Tongue (tissue), 1 donor: ENCODE measurements at regions not wholly inside any gene's neighbourhood (a gene's known extent, or its start where the extent isn't known, plus 50 kb on each side); places are given as distances from the start of the nearest gene placed in this dataset.

Experiments
- DNase-seq: peaks from one replicate; pipeline ENCODE4 v3.0.0-alpha.2; 2015

DNA sequence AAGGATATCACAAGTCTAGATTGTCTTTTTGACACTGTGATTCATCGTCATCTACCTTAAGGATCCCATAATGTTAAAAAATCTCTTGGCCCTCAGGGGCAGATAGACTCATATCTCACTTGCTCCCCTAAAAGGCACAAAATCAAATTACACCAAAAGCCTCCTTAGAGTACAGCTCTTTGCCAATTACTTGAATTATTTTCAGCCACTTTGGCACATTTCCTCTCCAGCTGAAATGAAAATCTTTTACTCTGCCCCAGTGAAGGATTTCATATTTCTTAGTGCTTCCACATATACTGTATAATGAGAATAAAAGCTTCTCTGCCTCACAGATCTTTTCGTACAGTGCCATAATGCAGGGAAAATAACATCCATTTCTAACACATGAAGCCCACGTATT, 190.7 kb upstream of the GBE1 start:
- DNase-seq, result peak; percentile 45

DNA sequence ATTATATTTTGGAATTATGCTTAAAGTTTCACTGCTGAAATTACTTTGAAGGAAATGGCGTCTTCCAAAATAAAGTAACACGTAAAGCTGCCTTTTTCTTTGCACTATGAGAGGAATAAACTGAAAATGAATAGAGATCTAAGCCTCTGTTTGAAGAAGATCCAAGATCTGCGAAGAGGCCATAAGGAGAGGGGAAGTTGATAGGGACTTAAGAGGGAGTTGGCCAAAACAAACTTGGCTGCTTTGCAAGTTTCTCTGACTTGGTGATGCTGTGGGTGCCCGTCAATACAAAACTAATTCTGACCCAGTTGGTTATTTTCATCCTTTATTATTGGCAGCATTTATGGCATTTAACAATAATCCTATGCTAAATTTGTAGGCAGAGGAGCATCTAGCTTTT, 190.2 kb upstream of the GBE1 start:
- DNase-seq, result peak; percentile 28

DNA sequence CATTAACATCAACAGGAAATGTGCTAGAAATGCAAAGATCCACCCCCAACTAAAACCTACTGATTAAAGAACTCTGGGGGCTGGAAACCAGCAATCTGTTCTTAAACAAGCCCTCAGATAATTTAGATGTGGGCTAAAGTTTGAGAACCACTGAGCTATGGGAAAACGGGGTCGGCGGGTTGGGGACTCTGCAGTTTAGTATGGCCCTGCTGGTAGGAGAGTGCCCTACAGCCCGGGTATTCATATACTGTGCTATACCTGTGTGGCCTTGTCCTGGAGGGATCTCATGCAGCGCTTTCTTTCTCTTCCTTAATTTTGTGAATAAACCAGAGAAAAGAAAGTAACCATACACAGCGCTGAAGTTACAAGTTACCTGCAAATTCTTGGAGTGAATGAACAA, 189.7 kb upstream of the GBE1 start:
- DNase-seq, result no peak

DNA sequence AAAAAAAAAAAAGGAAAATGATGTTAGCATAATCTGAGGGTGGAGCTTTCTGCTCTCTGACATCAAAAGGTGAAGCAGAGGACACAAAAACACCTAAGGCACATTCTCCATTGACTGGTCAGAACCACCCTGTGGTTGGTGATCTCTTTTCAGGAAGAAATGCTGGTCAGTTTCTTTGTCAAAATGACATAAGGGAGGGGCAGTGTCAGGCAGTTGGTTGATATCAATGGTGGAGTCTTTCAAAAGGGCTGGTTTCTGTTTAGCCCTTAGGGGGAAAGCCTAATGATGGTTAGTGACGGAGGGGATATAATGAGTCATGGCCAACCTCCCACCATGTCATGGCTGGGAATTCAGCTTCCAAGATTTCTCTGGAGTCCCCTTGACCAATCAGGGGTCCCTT, 185.9 kb upstream of the GBE1 start:
- DNase-seq, result no peak

DNA sequence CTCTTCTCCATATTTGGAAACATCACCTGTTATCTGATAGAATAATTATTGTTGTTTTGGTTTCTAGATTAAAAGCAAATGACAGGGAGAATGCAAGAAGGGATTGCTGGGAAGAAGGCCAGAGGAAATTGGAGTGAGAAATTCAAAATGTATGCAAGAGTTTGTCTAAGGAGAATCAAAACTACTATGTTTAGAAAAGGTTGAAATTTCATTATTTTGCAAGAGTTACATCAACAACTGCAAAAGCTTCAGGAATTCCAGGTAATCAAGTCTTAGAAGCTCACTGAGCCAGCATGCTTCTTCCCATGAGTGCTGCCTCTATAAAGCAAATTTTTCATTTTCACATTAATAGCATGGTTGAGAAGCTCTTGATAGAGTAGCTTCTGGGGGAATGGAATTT, 177.2 kb upstream of the GBE1 start:
- no peak for DNase-seq

DNA sequence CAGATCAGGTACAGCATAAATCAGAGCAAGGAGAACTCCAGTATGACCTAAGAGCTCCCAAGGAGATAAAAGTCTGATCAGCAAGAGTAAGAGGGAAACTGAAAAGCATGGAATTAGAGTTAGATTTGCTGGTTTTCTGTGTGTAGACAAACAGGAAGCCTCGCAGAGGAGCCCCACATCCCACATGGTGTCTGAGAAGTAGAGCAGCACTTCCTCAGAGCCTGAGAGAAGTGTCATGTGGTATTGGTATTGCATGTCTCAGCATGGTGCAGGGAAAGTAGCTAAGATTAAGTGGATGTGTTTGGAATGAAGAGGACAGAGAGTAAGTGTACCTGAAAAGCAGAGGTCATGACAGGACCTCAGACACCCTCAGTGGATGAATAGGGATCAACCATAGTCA, 175.4 kb upstream of the GBE1 start:
- DNase-seq, result no peak

DNA sequence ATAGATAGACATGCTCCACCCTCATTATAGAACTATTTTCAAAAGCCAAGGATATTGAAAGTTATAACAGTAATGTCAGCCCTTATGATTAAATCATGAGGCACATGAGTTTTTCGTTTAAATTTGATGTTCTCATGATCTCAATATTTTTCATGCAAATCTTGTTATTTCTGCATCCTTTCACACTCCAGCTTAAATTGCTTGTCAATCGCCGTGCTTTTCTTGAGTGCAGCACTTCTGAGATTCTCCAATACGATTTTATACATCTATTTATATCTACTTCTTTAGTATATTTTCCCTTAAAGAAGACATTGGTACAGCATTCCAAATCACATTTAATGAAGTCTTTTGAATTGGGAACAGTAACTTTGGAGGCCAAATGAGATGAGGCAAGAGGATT, 171.2 kb upstream of the GBE1 start:
- no peak for DNase-seq

DNA sequence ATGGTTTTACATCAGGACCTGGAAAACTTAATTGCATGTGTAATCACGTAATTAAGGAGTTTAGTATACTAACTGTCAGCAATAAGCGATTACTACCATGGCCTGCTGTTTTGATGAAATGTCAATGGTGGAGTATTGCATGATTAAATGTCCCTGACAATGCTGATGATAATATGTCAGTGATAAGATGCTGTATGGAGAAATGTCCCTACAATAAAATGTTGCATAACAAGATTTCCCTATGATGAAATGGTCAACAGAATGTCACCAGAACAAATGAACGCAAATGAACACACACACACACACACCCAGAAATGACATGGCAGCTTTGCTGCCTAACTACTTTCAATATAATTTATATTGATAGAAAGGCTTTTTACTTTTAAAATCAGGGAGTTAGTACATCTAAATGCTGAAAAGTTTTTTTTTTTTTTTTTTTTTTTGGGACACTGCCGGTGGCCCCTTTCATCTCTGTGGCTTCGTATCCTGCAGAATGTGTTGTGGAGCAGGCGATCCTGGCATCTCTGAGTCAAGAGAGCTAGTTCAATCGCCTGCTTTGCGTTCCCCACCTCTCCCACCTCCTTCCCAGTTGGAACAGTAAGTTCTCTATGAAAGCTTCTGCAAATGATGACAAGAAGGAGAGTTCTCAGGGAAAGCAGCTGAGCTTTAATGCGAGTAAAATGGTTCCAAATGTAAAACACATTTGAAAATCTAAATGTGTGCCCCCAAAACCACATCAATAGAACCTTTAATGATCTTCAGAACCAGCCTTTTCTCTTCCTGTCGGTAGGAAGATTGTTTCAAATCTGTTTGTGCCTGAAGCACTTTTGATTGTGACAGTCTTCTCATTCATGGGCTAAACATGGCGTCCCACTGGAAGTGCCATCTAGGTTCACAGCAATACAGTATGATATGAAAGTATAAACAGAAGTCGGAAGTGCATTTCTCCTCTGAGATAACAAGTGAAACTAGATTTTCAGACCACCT, 170.1 kb upstream of the GBE1 start:
- no peak for DNase-seq

DNA sequence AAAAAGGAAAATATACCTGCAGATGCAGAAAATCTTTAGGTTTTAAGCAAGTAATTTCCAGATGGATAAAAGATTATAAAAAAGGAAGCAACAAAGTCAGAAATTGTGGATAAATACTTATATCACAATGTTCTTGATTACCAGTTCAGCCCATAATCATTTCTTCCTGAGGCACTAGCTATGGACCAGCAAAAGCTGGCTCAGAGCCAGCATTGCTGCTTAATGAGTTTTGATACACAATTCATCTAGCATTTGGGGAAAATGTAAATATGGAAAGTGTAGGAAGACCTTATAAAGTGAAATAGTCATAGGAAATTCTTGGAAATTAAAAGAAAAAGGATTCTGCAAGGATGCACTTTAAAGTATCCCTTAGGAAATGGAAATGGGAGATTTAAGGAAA, 168.3 kb upstream of the GBE1 start:
- DNase-seq, result no peak

DNA sequence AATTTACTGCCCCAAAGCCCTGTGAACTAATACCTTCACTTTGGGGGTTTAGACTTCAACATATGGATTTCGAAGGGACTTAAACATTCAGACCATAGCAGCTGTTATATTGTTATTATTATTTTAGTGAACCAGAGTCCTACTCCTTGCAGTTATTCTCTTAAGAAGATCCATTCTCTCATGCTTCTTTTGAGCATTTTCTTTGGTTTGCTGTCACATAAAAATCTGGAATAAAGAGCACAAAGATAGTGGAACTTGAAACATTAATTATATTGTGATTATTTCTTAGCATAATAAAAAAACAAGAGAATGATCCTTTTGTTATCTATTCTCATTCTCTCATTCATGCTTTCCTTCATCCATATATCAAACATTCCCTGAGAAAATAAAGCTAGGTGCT, 166.4 kb upstream of the GBE1 start:
- no peak for DNase-seq

DNA sequence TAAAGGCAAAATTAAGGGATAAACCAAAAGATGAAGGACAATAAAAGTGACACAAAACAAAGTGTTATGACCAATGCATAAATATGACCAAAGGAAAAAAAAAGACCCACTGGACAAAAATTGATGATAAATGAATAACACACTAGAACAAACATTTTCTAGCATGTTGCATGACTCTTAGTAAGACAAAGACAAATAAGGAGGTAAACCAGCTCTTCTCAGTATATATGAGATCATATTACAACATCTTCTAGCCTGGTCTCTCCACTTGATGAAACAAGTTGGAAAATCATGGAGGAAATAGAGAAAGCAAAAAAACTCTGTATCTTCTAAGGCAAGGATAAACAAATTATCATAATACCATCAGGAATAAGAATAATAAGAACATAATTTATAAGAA, 163.9 kb upstream of the GBE1 start:
- no peak for DNase-seq

DNA sequence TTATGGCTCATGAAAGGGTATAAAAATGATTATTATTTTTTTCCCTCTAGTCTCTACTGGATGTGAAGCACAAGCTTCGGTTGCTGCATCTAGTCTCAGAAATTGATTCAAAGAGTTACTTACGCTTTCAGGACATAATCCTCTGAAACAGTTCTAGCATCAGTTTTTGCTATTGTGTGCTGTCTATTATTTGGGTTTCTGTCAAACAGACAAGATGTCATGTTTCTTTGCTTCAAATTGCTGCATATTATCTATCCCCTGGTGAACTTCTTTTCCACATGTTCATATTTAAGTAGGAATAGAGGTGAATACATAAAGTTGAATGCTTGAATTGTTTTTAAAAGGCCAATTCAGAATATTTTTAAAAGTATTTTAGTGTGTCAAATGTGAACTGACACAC, 161.6 kb upstream of the GBE1 start:
- no peak for DNase-seq

DNA sequence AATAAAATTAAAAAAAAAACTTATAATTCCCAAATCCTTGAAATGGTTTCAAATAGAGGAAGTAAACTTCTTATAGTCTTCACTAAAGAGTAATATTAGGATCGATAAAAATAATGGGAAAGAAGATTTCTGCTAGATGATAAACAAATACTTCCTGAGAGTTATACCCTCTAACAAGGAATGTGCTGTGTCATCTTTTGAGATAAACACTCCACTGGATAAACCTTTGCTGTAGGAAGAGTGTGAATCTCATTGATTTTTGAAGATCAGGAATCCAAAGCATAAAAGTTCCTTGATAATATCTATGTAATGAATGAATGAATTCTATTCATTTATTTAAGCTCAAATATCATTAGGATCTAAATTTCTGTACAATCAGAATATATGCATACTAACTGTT, 161.0 kb upstream of the GBE1 start:
- DNase-seq, result no peak

DNA sequence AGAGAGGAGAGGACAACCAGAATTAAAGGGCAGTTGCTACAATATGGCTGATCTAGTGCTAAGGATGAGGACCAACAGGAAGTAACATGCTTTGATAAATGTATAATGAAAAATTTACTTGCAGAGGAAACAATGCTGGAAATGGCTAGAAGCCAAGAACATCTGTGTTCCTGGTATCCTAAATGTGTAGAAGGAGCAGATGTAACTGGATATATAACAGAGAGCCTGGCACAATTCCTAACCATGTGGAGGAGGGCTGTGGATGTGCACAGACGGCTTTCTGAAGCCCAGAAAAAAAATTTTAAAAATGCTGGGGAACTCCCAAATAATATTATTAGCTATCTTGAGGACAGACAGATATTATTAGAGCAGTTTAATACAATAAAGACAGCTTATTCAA, 159.4 kb upstream of the GBE1 start:
- DNase-seq, result peak; percentile 91

DNA sequence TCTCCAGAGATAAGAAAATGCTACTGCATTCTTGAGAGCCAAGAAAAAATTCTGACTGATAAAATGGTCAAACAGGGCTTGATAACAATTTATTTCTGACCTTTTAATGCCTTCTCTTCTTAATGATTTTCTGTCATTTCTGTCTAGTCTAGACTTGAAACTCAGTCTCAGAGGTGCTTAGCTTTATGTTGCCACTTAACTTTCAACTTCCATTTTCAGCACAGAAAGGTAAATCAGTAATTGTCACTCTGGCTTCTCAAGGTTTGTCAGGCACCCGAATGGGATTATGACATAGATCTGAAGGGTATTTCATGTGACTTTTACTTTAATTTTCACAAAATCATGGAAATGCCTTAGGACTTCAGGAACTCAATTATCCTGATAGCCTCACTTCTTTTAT, 155.4 kb upstream of the GBE1 start:
- no peak for DNase-seq

DNA sequence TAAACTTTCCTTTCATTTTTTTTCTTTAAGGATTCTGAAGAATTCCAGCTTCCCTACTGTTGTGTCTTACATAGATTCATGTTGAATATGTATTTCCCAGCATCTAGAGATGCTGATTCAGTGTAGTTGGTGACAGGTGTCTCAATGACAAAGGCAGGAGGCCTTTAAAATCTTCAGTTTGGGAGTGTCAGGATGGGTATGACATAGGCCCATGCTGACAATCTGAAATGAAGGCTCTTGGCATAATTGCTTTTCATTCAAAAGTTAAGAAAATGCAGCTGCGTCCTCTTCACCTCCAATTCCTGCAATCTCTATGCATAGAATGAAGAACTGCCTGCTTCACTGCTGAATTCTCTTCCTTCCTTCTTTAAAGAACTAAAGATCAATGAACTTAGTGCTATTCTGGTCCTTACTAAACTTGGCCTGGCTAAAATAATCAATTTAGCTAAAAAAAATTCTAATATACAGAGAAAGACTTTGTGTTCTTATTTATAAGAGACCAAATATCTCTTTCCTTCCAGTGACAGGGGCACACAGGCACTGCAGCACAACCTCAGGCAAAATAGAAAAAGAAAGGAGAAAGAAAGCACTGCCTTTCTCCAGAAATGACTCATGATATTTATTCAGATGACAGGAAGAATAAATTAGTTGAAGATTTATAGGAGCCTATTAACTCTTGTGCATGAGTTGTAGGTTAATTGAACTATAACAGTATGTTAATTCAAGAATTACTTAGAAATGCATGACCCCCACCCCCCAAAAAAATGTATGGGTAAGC, 152.6 kb upstream of the GBE1 start:
- DNase-seq, result no peak

DNA sequence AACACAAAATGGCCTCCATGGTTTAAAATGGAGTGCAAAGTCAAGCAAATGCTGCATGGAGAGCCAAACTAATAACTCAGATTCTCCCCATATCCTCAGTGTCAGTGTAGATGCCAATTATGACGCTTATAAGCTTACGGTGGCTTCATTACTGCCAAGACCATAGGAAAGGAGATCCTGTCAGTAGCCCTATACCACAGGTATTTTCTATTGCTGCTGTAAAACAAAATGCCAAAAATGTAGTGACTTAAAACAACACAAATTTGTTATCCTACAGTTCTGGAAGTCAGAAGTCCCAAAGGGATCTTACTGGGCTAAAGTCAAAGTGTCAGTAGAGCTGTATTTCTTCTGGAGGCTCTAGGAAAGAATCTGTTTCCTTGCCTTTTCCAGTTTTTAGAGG, 149.8 kb upstream of the GBE1 start:
- DNase-seq, result no peak

DNA sequence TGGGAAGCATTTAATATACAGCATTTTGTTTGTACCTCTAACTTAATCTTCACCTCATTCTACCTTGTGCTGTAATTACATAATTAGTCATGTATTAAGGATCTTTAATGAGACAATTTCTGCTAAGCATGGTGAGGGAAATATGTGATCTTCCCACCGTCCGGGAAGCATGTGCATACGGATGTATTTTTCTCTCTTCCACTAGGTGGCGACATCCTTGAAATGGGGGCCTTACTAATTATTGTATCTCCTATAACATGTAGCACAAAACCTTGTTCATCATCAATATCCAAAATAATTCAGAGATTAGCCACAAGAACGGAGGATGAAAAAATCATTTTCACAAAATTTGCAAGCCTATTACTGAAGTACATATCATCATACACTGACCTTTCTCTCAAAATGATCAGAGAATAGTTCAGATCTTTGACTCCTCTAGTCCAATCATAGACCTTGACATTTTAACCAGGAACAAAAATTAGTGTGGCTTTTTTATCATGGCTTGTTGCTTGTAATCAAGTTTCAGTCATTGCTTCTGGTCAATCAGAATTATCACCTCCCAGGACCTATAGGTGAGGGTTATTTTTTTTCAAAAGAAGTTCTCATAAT, 148.9 kb upstream of the GBE1 start:
- peak; percentile 53 for DNase-seq

DNA sequence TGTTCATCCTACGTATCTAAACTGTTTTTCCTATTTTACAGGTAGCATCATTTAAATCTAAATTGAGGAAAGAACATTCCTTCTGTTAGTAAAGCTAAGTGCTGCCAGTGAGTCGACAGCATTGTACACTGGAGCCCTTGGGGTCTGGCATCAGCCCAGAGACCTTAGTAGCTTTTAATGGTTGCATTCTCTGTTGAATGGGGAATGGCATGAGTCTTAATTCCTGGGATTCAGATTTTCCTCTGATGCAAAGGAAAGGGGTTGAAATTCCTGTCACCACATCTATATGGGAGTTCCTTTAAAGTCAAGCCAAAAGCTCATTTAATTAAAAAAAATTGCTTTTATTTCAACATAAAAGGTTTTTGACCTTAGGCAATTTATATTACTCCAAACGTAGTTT, 148.4 kb upstream of the GBE1 start:
- no peak for DNase-seq

DNA sequence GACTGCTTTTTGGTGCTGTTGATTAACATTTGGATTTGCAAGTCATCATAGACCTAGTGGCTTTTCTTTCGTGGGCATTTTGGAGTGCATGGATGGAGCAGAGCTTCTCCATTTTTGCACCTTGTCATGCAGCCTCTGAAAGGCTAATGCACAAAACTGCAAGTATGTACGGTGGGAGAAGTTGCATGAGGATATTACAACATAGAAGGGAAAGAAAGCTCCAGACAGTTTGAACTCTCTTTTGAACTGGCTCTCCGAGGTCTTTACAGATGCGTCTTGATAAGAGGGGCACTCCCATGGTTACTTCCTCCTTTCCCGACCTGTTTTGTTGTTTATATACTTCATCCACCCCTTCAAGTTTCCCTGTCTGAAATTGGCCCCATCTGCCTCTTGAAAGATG, 147.1 kb upstream of the GBE1 start:
- no peak for DNase-seq

DNA sequence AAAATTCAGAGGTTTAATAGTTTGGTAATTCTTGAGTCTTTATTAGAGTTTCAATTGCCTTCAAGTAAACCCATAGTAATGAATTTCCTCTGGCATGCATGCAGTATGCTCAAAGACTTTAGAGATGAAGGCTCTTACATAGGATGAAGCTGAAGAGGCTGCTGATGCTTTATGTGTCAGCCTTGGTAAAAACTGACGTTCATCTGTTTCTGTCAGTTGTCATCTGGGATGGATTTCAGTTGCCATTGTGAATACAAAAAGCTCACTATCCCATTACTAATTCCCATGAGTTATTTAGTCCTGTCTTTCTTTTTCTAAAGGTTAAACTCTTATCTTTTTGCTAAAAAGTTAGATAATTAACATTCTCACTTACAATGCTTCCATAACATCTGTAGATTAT, 136.9 kb upstream of the GBE1 start:
- no peak for DNase-seq

DNA sequence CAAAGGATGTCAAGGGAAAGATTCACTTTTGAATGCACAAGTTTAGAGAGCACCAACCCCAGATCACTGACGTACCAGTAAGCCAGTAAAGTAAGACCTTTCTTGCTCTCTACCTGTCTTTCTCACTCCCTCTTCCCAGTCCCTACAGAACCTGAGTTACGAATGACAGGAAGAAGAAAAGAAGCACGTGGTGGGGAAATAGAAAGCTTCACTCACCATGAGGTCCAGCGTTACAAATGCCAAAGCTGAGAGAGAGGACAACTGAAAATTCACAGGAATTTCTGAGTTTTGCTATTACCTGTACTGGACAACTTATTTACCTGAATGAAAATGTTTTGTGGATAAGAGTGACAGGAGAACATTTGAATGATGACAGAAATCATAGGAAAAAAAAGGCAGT, 133.2 kb upstream of the GBE1 start:
- DNase-seq, result no peak
